Fibroblast of lung (primary cell): ENCODE measurements at regions not wholly inside any gene's neighbourhood (a gene's known extent, or its start where the extent isn't known, plus 50 kb on each side); places are given as distances from the start of the nearest gene placed in this dataset.
A peak's percentile ranks its signal among the peaks of the same experiment; 100 is the strongest.
"Not testable (repeated sequence)": the region's sequence is repeated elsewhere in the genome, so short reads cannot be mapped to it uniquely, and the experiment has no call there.

Experiments
- DNase-seq, 2 donors: peaks; one replicate each; pipeline versions ENCODE4 v3.0.0 to v3.0.0-alpha.2; 2010; ENCODE audit warnings: low read depth in 2 of 2
- H2AFZ ChIP-seq: 2 replicates; pipeline ENCODE4 v1.5.1; 2012; ENCODE audit warnings: low read length, control low read depth, inconsistent platforms
- H3K27ac ChIP-seq: 2 replicates; pipeline ENCODE4 v1.5.1; 2011; ENCODE audit warnings: low read length, control low read depth; ENCODE audit not compliant: insufficient read depth
- H3K27me3 ChIP-seq: 2 replicates; pipeline ENCODE4 v1.5.1; 2011; ENCODE audit warnings: mild to moderate bottlenecking, low read length; ENCODE audit not compliant: control insufficient read depth, insufficient read depth
- H3K36me3 ChIP-seq: 2 replicates; pipeline ENCODE4 v1.5.1; 2011; ENCODE audit warnings: low read length; ENCODE audit not compliant: control insufficient read depth, insufficient read depth
- H3K4me1 ChIP-seq: 2 replicates; pipeline ENCODE4 v1.5.1; 2011; ENCODE audit warnings: low read length; ENCODE audit not compliant: control insufficient read depth, insufficient read depth; ENCODE audit errors: extremely low read depth
- H3K4me2 ChIP-seq: 2 replicates; pipeline ENCODE4 v1.5.1; 2011; ENCODE audit warnings: low read length, control low read depth; ENCODE audit not compliant: insufficient read depth; ENCODE audit errors: extremely low read depth
- H3K4me3 ChIP-seq, 4 experiments: fragments of 200-600 bp in 1 of 4; sonication (generic) in 1 of 4; replicated peaks in 1 of 4; 2 replicates each; pipeline ENCODE4 v1.5.1; 2011 to 2016; ENCODE audit warnings: low read length in 4 of 4, low read depth in 3 of 4, mild to moderate bottlenecking in 3 of 4, control low read depth in 2 of 4, inconsistent platforms in 1 of 4, mixed read lengths in 1 of 4; ENCODE audit not compliant: insufficient read depth in 1 of 4; ENCODE audit errors: control extremely low read depth in 1 of 4
- H3K79me2 ChIP-seq: 2 replicates; pipeline ENCODE4 v1.5.1; 2012; ENCODE audit warnings: mild to moderate bottlenecking, low read length, inconsistent platforms; ENCODE audit not compliant: control insufficient read depth, insufficient read depth
- H3K9ac ChIP-seq: 2 replicates; pipeline ENCODE4 v1.5.1; 2011; ENCODE audit warnings: mild to moderate bottlenecking, low read length, control low read depth; ENCODE audit not compliant: insufficient read depth
- H3K9me3 ChIP-seq: 2 replicates; pipeline ENCODE4 v1.5.1; 2012; ENCODE audit warnings: low read depth, low read length; ENCODE audit not compliant: control insufficient read depth, insufficient read depth
- H4K20me1 ChIP-seq: 2 replicates; pipeline ENCODE4 v1.5.1; 2011; ENCODE audit warnings: low read length; ENCODE audit not compliant: control insufficient read depth, insufficient read depth; ENCODE audit errors: extremely low read depth
- CTCF ChIP-seq, 2 donors: IDR thresholded peaks in 1 of 2; conservative IDR thresholded peaks in 1 of 2; 1 replicate in 1 of 2; 2 replicates in 1 of 2; pipeline ENCODE4 v1.5.1; 2011 to 2012; ENCODE audit warnings: low read length in 2 of 2, control low read depth in 1 of 2, inconsistent platforms in 1 of 2, low read depth in 1 of 2, mild to moderate bottlenecking in 1 of 2
- EZH2 ChIP-seq: IDR thresholded peaks from 2 replicates; pipeline ENCODE4 v1.5.1; 2012; ENCODE audit warnings: low read length, control low read depth, mild to moderate bottlenecking; ENCODE audit errors: missing control alignments

GRCh38 chr5:111826064-111826463 is 69.1 kb upstream of the NREP start:
- H3K4me2 ChIP-seq = no peak overlapping the region
- no peaks in the 10 kb centered on the region for H3K9me3 ChIP-seq
- no peak overlapping the region for H3K27ac ChIP-seq
- no peaks in the 10 kb centered on the region for H4K20me1 ChIP-seq
- peaks cover 2% of the 10 kb centered on the region for H3K4me1 ChIP-seq
- H3K27me3 ChIP-seq = no peaks in the 10 kb centered on the region
- H3K36me3 ChIP-seq = no peaks in the 10 kb centered on the region
- H2AFZ ChIP-seq = no peak overlapping the region
- DNase-seq = no peak
- H3K79me2 ChIP-seq = no peaks in the 10 kb centered on the region
- H3K4me3 ChIP-seq = no peak overlapping the region
- H3K9ac ChIP-seq = no peak overlapping the region
- no peak for TF ChIP-seq EZH2
- TF ChIP-seq CTCF (conservative IDR thresholded peaks at IDR 0.05 in 1 of 2, IDR thresholded peaks at IDR 0.05 in 1 of 2; ENCODE audit: low read depth in 1 of 2, low read length in 2 of 2) = no peak

GRCh38 chr5:111820072-111820471 is 63.1 kb upstream of the NREP start:
- H2AFZ ChIP-seq = no peak overlapping the region
- H4K20me1 ChIP-seq = no peaks in the 10 kb centered on the region
- no peaks in the 10 kb centered on the region for H3K79me2 ChIP-seq
- no peak overlapping the region for H3K4me2 ChIP-seq
- H3K4me1 ChIP-seq = no peaks in the 10 kb centered on the region
- no peak overlapping the region for H3K9ac ChIP-seq
- no peaks in the 10 kb centered on the region for H3K27me3 ChIP-seq
- no peaks in the 10 kb centered on the region for H3K9me3 ChIP-seq
- DNase-seq = peak in 1 of 2 donors; percentile 20
- H3K4me3 ChIP-seq = no peak overlapping the region
- no peaks in the 10 kb centered on the region for H3K36me3 ChIP-seq
- no peak overlapping the region for H3K27ac ChIP-seq
- no peak for TF ChIP-seq CTCF (conservative IDR thresholded peaks at IDR 0.05 in 1 of 2, IDR thresholded peaks at IDR 0.05 in 1 of 2; ENCODE audit: low read depth in 1 of 2, low read length in 2 of 2)
- no peak for TF ChIP-seq EZH2

- not testable (repeated sequence) for H3K4me1 ChIP-seq, H4K20me1 ChIP-seq, H3K36me3 ChIP-seq, H3K27me3 ChIP-seq, H3K4me3 ChIP-seq, DNase-seq, H3K9ac ChIP-seq, H3K9me3 ChIP-seq, H3K79me2 ChIP-seq, H3K4me2 ChIP-seq, H3K27ac ChIP-seq, H2AFZ ChIP-seq
Observed at GRCh38 chr5:111819028-111819427, 62.0 kb upstream of the NREP start.
